NCI-H146 (cell line): ENCODE measurements at regions not wholly inside any gene's neighbourhood (a gene's known extent, or its start where the extent isn't known, plus 50 kb on each side); places are given as distances from the start of the nearest gene placed in this dataset.

Source experiments
- DNase-seq: peaks from one replicate; lab custom pipeline; 2025; lab: John Stamatoyannopoulos, UW

DNA sequence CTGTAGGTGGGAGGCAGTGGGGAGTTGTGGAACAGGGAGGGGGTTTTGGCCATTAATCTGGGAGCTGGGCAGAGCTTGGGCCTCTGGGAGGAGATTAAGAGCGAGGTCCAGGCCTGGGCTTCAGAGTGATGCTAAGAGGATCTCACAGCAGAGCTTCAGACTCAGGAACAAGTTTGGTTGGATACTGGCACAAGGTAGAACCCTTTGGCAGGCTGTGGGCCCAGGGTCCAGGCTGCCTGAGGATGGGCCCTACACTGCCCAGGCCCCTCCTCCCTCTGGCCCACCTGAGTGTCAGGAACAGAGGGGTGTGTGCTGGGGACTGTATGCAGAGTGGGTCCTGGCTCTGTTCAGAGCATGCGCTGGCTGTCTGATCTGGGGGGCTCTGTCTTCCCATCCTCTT lies 334.9 kb downstream of the CYP26B1 start:
- no peak for DNase-seq

- no peak for DNase-seq
These were observed 335.9 kb downstream of the CYP26B1 start for GRCh38 chr2:71811726-71812125.

DNA sequence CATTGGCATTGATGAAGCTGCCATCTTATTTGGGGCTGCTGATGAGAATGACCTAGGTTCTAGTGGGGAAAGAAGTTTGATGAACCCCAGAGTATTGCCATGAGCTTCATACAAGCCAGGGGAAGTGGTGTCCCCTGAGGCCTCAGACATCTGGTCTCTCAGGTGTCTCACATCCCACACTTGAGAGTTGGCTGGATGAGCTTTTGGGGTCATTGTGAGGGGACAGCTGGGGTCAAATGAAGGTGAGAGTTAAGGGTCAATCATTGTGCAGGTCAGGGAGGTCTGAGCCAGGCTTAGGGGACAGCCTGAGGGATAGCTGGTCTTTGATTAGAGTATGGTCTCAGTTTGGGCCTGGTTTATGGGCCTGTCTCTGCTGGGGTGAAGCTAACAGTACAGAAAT lies 336.5 kb downstream of the CYP26B1 start:
- no peak for DNase-seq

DNA sequence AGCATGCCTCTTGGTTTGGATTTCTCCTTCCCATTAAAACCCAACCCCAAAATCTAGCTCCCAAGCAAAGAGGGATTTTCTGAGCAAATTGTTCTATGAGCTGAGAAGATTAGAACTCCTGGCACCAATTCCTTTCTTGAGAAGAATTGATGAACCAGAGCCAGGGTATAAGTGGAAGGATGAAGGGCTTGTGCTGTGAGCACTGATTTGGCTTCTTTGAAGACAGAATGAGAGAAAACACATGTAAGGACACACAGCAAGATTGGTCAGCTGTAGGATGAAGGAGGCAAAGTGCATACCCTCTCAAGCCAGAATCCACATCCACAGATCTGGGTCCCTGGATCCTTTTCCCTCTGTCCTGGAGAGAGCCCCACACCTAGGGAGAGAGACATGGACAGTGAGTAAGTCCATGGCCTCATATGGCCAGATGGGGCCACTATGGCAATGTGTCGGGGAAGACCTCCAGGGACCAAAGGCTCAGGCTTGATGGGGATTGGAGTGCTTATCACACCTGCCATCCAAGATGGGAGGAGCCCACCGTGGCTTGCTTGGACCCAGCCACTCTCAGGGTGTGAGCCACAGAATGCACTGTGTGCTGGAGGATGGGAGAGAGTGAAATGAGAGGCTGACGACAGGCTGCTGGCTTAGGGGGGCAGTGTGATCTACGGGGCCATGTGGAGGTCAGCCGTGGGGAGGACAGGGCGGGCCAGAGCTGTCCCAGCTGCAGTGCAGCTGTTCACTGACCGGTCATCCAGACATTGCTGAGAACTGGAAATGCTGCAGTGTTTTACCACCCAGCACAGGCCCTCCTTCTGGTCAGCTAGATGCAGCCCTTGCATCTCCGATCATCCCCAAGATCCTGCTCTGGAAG lies 339.8 kb downstream of the CYP26B1 start:
- no peak for DNase-seq

DNA sequence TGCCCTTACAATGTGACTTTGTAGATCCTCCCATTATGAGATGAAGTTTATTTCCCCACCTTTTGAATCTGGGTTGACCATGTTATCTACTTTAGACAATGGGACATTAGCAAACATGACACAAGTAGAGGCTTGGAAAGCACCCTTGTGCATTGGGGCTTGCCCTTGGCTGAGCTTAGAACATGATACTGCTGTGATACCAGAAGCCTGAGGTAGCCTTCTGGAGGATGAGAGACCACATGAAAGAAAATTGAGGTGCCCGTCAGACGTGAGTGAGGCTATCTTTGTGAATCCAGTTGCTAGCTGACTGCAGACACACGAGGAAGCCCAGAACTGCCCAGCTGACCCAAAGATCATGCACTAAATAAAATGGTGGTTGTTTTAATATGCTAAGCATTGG lies 341.2 kb downstream of the CYP26B1 start:
- no peak for DNase-seq

GRCh38 chr2:71804281-71804751 lies 343.3 kb downstream of the CYP26B1 start:
- no peak for DNase-seq

- no peak for DNase-seq
These were observed 344.3 kb downstream of the CYP26B1 start for GRCh38 chr2:71803398-71803797.

DNA sequence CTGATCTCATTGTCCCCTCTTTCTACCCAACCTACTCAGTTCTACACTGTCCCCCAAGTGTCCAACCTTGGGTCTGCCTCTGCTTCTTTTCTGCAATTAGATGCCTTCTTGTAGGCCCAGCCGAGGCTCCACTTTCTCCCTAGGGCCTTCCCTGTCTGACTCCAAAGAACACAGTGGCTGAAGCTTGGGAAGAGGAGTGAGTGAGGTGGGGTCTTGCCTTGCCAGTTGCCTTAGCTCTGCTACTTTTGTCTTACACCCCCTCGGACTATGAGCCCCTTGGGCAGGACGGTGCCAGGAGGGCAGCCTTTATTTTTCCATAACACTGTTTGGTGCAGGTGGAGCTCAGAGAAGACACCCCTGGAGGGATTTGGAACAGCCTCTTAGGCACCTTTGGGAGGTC lies 345.1 kb downstream of the CYP26B1 start:
- DNase-seq, result no peak

DNA sequence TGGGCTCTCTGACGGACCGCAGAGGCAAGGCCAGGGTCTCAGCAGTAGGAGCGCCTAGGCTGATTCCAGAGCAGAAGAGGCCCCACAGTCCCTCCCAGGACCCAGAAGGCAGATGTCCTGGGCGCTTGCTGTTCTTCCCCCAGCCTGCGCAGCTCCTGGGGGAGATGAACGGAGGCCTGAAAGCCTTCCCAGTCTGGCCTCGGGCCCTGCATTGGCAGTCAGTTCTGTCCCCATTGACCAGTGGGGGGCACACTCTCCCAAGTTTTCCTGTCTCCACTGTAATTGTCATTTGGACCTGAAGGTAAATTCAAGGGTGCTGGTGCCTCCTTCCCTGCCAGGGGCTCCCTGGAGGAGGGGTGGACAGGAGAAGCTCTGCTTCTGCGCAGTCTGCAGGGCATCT lies 345.7 kb downstream of the CYP26B1 start:
- peak; percentile 52 for DNase-seq

GRCh38 chr2:71801556-71801955 lies 346.1 kb downstream of the CYP26B1 start:
- DNase-seq, result no peak

- DNase-seq, result no peak
These were observed 346.8 kb downstream of the CYP26B1 start for GRCh38 chr2:71800851-71801250.

GRCh38 chr2:71800106-71800809 lies 346.9 kb downstream of the DYSF start:
- no peak for DNase-seq

GRCh38 chr2:71799013-71799575 lies 345.7 kb downstream of the DYSF start:
- DNase-seq, result no peak

GRCh38 chr2:71798266-71799012 lies 345.1 kb downstream of the DYSF start:
- peak; percentile 43 for DNase-seq

GRCh38 chr2:71797035-71797810 lies 343.9 kb downstream of the DYSF start:
- DNase-seq, result no peak

- no peak for DNase-seq
These were observed 342.8 kb downstream of the DYSF start for GRCh38 chr2:71796174-71796593.

- DNase-seq, result no peak
These were observed 342.1 kb downstream of the DYSF start for GRCh38 chr2:71795486-71795885.

DNA sequence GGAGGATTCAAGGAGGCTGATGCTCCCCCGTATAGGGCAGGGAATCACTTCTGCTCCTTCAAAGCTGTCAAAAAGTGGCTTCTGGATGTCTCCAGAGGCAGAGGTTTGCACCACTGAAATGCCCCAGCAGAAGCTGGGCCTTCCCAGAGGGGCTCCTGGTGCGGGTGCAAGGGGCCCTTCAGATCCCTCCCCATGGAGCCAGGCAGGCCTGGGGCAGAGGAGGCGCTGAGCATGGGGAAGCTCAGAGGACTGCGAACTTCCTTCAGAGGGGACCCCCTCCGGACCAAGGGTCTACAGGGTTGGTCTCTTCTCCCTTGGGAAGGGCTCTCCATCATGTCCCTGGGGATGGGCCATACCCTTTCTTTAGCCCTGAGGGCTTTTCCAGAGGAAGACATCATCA lies 341.2 kb downstream of the DYSF start:
- DNase-seq, result no peak

DNA sequence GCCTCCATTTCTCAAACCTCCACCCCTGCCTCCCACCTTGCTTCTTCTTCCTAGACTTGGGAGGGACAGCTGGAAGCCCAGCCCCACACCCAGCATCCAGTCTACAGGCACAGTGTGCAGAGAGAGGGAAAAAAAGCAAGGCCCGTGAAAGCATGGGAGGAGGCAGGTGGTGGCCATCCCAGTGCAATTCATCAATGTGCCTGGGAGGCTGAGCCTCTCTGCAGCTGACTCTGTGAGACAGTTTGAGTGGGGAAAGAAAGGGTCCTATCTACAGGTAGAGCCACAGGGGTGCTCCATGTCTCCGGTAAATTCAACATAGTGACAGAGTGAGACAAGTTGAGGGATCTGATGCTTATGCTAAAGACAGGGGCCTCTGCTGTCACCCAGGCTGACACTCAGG lies 340.6 kb downstream of the DYSF start:
- no peak for DNase-seq

GRCh38 chr2:71792926-71793761 lies 339.8 kb downstream of the DYSF start:
- no peak for DNase-seq
